ENCODE measurements at regions not wholly inside any gene's neighbourhood (a gene's known extent, or its start where the extent isn't known, plus 50 kb on each side); places are given as distances from the start of the nearest gene placed in this dataset.

DNA sequence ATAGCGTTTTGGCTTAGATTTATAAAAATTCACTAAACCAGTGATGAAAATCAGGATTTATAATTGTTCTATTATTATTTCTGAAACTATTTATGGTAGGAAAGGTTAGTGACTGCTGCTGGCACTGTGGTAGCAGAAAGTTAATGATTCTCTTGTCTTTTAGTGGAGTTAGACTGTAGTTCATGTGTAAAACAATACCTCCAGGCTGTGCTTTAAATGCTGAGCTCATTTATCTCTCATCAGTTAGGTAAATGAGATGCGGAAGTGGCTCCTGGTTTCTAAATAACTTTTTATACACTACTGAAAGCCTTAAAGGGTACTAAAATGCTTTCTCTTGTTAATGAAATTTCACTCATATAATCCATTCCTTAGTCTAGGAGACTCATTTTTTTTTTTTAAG is 326.8 kb upstream of the POT1 start:
- Histone ChIP-seq H3K4me1 (no peaks in the 10 kb centered on the region), H3K4me3 (no peak overlapping the region), H3K9me3 (no peaks in the 10 kb centered on the region), H3K27ac (no peak overlapping the region), H3K36me3 (no peaks in the 10 kb centered on the region), H3K27me3 (no peaks in the 10 kb centered on the region)
- no peak for DNase-seq
- intact Hi-C loops (cut with DNase I): no loop called here
- WGBS, 4 donors: 60 to 68% (median 63%) methylated on average over 2 of the region's 2 CpGs
- ATAC-seq: no peak
- TF ChIP-seq POLR2A (IDR thresholded peaks at IDR 0.05) (no peak), CTCF (IDR thresholded peaks at IDR 0.05) (no peak)

DNA sequence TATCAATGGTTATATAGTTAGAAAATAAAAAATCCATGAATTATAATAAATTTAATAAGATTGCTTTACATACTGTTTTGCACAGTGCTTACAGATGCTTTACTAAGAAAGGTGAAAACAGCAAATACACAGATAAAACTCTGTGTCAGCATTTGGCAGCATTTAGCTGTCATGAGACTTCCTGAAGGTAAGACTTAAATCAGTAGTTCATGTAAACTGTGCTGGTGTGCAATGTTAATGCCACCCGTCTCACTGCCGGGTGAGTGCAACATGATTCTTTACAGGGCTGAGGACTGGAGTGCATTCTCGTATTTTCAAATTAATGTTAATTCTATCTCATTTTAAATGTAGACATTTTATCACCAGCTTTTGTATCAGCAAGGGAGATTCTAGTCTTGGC is 326.2 kb upstream of the POT1 start:
- H3K4me1 ChIP-seq: no peaks in the 10 kb centered on the region
- DNase-seq (no peak), ATAC-seq (no peak)
- H3K4me3 ChIP-seq: no peak overlapping the region
- intact Hi-C loops (cut with DNase I): no loop called here
- TF ChIP-seq CTCF (IDR thresholded peaks at IDR 0.05): no peak
- TF ChIP-seq POLR2A (IDR thresholded peaks at IDR 0.05): no peak
- no peaks in the 10 kb centered on the region for H3K9me3 ChIP-seq
- no peaks in the 10 kb centered on the region for H3K36me3 ChIP-seq
- no peaks in the 10 kb centered on the region for H3K27me3 ChIP-seq
- H3K27ac ChIP-seq: no peak overlapping the region
- WGBS, 4 donors: 37 to 47% (median 42%) methylated on average over 3 of the region's 3 CpGs

GRCh38 chr7:125254566-125254965 is 324.9 kb upstream of the POT1 start:
- intact Hi-C loops (cut with DNase I): no loop called here
- Histone ChIP-seq H3K4me1 (no peaks in the 10 kb centered on the region), H3K9me3 (no peaks in the 10 kb centered on the region), H3K27ac (no peak overlapping the region), H3K36me3 (no peaks in the 10 kb centered on the region), H3K27me3 (no peaks in the 10 kb centered on the region), H3K4me3 (no peak overlapping the region)
- TF ChIP-seq CTCF (IDR thresholded peaks at IDR 0.05): no peak
- TF ChIP-seq POLR2A (IDR thresholded peaks at IDR 0.05): no peak
- no peak for ATAC-seq
- DNase-seq: no peak
- WGBS, 4 donors: 72 to 85% (median 78%) methylated on average over 1 of the region's 1 CpG

DNA sequence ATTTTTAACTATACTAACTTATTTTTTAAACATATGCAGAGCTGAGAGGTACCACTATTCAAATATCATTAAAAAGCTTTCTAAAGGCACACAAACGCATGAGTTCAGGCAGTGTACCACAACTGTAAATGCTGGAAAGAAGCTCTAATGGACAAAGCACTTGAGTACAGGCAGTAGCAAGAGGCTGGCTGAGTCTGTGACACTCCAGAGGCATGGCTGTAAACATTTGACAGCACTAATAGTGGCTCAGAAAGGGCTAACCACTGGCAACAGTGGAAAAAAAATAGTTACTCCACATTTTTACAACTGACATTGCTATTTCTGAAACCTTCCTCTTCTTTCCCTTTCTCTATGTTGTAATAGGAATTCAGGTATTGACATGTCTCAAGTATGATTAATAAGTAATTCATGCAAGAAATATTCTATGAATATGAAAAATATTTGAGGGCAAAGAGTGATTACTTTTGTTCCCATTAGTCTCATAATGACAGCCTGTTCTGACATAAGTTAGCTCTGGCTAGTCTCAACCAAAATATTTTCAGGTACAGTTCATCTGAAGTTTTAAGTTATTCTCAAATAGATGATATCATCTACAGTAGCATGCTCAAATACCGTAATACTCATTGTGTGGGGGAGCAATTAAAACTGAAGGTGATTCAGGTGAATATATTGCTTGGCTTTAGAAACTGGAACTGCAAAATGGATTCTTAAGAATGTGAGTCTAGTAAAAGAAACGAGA is 324.0 kb upstream of the POT1 start:
- intact Hi-C loops (cut with DNase I): no loop called here
- no peaks in the 10 kb centered on the region for H3K4me1 ChIP-seq
- H3K9me3 ChIP-seq: no peaks in the 10 kb centered on the region
- no peaks in the 10 kb centered on the region for H3K27me3 ChIP-seq
- 59 to 82% (median 81%) methylated on average over 3 of the region's 3 CpGs for WGBS, 4 donors
- DNase-seq (no peak), ATAC-seq (no peak)
- H3K36me3 ChIP-seq: no peaks in the 10 kb centered on the region
- no peak overlapping the region for H3K4me3 ChIP-seq
- H3K27ac ChIP-seq: no peak overlapping the region
- no peak for TF ChIP-seq POLR2A (IDR thresholded peaks at IDR 0.05)
